ENCODE measurements at regions not wholly inside any gene's neighbourhood (a gene's known extent, or its start where the extent isn't known, plus 50 kb on each side); places are given as distances from the start of the nearest gene placed in this dataset.

DNA sequence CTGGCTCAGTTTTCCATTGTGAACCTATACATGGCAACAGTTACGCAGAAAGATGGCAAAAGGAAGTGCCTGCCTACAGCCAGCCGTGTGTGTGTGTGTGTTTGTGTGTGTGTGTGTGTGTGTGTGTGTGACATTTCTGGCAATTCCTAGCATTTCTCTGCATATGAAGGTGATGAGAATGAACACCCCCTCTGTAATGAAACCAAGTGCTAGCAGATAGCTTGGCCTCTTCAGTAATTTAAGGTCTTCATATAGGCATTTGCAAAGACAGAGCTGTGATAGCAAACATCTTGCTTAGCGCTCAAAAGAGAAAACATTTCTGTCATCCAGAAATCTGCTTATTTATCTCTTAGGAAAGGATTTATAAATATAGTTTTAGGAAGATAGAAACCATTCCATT lies 389.1 kb downstream of the AACS start:
- in situ Hi-C loops (cut with HindIII; ENCODE audit: low sequenced_read_pairs), result no loop called here
- DNase-seq (ENCODE audit: low spot score), result no peak

DNA sequence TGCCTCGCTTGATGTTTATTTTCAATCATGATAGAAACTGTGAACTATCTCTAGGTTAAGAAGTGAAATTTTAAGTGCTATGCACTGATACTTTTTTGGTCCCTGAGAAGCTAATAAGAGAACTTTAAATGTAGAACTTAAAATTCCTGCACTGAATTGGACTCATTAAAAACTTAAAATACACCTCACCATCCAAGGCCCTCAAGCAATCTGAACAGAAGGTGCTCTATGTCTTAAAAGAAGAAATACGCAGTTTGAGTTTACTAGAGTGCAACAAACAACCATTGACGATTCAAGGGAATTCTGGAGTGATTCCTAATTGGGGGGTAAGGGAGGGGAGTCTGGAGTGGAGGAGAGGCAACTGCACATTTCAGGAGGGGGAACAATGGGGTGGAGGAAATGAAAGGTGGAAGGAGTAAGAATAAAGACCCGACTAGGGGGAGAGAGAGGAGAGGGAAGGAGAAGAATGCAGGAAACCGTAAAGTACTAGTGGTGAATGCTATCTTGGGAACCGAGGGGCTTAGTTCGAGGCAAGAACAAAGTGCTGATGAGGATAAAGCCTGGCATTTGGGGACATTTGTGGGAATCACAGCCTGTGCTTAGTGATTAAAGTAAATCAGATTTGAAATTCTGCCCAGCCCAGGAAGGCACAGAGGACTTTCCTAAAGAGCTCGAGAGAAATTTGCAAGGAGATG lies 389.7 kb downstream of the AACS start:
- DNase-seq (ENCODE audit: low spot score), result no peak
- in situ Hi-C loops (cut with HindIII; ENCODE audit: low sequenced_read_pairs), result no loop called here

DNA sequence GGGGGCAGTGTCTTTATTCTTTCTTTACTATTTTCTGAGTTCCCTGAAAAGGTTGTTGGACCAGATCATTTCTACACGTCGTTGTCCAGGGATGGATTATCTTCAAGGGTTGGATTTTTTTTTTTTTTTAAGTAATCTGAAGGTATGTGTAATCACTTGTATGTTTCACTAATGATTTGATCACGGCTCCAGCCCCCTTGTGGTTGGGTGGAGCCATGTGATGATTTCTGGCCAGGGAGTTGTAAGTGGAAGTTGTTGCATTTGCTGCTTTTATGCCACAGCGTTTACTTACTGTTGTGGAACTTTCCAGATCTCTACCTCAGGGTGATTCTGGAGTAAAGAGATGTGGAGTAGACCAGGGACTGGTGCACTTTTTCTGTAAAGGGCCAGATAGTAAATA lies 390.3 kb downstream of the AACS start:
- in situ Hi-C loops (cut with HindIII; ENCODE audit: low sequenced_read_pairs), result no loop called here

DNA sequence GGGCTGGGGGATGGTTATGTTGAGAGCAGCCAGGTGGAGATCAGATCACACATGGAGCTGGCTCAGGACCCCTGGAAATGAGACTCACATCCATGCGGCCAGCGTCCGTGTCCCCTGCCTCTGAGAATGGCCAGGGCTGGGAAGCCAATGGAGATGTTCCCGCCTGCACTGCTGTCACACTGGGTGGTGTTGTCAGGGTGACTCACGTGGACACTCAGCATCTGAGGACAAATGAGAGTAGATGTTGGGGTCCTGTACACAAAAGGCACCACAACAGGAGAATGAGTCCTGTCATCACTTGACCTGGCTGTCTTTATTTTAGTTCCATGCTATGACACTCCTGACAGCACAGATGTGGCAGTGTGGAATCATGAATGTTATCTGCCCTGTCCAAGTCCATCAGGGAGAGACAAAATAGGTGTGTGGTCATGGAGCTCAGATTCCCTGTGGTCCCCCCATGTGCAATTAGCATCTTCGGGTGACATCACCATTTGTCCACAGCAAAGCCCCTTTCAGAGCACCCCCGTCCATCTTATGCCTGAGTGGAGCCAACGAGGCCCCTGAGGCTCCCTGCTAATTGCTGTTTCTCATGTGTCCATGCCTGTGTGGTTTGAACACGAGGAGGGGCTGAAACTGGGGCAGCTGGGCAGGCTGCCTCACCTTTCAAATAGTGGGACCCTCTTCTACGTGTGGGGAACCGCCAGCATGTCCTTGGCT lies 393.5 kb downstream of the AACS start:
- no peak for DNase-seq (ENCODE audit: low spot score)

More for the DNA sequence above, 390.3 kb downstream of the AACS start:
- DNase-seq (ENCODE audit: low spot score), result no peak

DNA sequence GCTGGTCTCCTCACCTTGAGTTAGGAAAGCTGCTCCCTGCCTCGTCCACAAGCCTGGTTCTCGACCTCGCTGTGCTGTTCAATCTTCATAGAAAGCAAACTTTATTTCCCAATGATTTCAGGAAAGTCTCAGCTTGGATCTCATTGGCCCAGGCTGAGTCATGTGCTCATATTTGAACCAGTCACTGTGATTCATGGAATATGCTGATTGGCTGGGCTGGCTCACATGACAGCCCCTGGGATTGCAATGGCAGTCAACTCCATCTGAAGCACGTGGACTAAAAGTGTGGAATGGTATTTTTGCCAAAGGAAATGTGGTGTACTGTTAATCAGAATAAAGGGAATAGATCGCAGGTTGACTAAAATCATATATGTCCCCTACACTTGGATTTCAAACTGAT lies 396.6 kb downstream of the AACS start:
- no peak for DNase-seq (ENCODE audit: low spot score)
- in situ Hi-C loops (cut with HindIII; ENCODE audit: low sequenced_read_pairs), result no loop called here

More for the DNA sequence above, 393.5 kb downstream of the AACS start:
- in situ Hi-C loops (cut with HindIII; ENCODE audit: low sequenced_read_pairs), result no loop called here

DNA sequence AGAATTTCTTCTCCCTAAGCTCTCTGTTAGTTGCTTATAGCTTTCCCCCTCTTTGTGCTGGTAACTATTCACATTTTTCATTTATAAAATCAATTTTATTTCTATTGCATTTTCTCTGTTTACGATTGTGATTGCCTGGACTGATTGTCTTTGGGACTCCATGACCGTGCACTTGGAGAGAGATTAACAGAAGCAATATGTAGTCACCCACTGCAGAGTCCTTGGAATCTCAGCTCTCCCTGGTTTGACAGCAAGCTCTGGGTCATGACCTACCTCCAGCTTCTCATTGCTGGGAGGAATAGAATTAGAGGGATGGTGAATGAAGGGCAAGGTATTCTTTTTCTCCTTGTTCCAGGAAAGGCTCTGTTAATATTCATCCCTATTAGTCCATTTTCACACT lies 398.2 kb downstream of the AACS start:
- no peak for DNase-seq (ENCODE audit: low spot score)
- in situ Hi-C loops (cut with HindIII; ENCODE audit: low sequenced_read_pairs), result no loop called here

DNA sequence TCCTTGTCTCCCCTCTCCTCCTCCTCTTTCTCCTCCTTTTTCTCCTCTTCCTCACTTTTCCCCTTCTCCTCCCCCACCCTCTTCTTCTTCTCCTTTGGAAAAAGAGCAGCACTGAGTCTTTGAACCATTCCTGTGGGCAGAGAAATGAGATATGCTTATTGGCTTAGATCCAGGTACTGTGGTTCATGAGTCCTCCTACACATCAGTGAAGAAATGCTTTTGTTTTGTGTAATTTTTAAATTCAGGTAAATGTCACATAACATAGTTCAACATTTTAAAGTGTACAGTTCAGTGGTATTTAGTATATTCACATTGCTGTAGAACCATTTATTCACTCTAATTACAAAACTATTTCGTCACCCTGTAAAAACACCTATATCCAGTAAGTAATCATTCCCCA lies 402.1 kb downstream of the AACS start:
- in situ Hi-C loops (cut with HindIII; ENCODE audit: low sequenced_read_pairs), result no loop called here
- DNase-seq (ENCODE audit: low spot score), result no peak

DNA sequence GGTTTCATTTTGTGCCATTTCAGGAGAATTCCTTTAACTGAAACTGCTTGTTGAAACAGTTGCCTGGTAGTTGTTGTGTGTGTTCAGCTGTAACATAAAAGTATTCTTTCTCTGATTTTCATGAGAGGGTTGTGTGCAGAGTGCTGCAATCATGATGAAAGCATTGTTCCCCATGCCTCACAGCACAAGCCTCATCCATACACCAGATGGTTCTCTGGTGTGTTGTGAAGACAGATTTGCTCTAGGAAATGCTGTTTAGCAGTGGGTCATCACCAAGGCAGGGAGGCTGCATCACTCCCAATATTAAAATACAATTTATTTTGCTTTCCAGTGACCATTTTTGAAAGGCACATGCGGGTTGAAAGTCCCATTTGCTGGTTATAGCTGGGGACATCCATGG lies 404.4 kb downstream of the AACS start:
- in situ Hi-C loops (cut with HindIII; ENCODE audit: low sequenced_read_pairs), result no loop called here

DNA sequence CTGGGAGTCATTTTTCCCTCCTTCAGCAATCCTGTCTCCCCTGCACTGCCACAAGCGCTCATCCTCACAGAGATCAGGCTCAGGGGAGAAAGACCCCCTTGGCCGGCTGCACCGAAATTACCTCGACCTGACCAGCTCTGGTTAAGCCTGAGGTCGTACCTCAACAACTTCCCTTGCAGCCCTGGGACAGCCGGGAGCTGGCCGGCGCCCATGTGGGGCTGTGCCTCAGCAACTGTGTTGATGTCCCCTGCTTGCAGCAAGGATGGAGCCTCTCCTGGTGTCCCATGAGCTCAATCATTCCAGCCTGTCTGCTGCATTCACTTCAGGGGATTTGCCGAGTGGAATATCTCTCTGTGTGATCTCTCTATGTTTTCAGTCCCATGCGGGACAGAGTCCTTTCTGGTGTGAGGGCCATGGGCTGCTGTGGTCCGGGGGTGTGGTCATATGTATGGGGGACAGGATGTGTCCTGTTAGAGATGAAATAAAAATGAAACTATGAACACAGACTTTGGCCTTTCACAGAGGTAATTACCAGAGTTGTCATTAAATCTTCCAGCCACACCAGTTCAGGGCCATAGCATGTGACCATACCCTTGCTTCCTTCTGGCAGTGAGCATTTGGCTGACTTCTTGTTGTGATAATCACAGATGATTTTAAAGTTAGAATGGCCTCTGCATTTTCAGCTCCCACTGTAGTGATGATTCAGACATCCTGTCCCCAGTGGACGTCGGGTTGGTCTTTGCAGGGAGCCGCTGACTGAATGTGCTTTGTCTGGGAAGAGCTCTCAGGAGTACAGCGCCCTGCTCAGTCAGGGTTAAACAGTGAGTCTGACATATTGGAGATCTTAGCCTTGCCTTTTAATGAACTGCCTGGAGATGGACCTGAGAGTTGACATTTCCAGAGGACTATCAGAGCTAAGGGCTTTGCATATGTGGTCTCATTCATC lies 405.9 kb downstream of the AACS start:
- in situ Hi-C loops (cut with HindIII; ENCODE audit: low sequenced_read_pairs), result no loop called here
- DNase-seq (ENCODE audit: low spot score), result no peak

More for the DNA sequence above, 404.4 kb downstream of the AACS start:
- DNase-seq (ENCODE audit: low spot score), result no peak

DNA sequence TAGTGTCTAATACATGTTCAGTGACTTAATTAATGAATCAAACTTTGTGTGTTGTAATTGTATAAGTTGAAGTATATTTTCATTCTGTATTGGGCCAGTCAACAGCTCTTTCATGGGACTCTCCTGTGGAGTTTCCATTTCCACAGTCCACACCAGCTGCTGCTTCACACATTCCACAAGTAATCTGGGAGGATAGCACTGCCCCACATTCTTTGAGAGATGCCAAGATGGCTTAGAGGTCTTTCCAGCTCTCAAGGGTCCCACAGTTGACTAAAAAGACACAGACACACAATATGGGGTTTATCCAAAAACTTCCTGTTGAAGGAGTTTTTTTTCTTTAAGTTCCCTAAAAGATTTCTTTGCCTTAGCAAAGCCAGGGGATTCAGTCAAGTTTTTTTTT lies 408.3 kb downstream of the AACS start:
- DNase-seq (ENCODE audit: low spot score), result no peak
- in situ Hi-C loops (cut with HindIII; ENCODE audit: low sequenced_read_pairs), result no loop called here

DNA sequence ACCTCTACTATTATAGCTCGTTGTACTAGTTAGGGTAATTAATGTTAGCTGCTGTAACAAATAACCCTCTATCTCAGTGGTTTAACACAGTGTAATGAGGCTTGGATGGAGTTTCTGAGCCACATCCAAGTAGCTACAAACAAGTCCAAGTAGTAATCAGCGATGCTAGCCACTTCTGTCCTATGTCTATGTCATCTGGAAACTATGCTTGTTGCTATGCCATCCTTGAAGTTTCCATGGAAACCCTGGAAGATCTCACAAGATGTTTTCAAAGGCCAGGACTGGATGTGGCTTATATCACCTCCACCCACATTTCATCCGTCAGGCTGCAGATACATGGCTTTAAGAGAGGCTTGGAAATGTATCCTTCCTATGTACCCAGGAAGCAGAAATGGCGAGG lies 422.1 kb downstream of the AACS start:
- in situ Hi-C loops (cut with HindIII; ENCODE audit: low sequenced_read_pairs), result no loop called here
- no peak for DNase-seq (ENCODE audit: low spot score)

DNA sequence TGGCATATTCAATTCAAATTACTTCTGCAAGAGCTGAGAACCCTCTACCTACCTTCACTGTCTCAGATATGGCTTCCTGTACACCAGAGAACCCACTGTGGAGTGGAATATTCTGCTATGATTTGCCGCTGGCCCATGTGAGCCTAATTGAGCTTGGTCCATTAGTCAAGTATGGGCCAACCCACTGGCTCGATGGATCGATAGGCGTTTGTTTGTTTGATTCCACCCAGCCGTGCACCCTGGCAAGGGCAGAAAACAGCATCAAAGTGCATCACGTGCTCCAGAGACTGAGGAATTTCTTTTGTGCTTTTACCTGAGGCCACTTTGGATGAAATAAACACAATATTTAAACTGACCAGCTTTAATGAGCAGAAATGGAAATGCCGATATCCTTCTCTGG lies 426.3 kb downstream of the AACS start:
- in situ Hi-C loops (cut with HindIII; ENCODE audit: low sequenced_read_pairs), result no loop called here
- no peak for DNase-seq (ENCODE audit: low spot score)

DNA sequence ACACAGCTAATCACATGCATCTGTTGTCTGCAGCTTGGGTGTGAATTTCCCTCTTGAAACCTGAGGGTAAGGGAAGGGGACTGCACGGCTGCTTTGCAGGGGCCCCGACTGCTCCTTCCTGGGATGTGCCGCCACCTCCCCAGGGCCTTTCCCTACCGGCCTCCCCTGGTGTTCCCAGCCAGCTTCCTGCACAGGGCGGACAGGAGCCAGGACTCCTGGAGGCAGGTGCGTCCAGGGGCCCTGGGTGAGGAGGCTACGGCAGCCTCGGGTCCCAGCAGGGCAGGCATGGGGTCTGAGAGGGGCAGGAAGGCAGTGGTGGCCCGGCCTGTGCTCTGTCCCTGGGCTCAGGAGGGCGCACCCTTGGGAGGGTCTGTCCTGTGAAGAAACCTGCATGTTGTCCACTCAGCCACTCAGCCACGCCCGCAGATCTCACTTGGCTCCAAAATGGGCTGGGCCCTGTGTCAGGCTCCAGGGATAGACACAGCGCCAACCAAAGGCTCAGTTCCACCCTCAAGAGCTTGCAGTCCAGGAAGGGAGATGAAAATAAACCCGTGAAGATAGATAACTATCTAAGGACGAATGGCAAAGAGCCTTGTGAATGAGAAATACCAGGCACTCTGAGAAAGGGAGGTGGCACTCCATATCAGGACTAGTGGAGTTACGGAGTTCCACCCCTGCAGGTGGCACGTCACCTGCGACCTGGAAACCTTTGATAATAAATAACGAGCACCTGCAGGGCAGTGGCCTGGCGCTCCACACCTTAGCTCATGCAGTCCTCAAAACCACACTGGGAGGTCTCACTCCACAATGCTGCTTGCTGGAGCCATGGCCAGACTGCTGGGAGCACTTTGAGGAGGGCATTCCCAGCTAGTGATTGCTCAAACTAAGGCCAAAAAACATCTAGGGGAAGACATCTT lies 427.4 kb downstream of the AACS start:
- in situ Hi-C loops (cut with HindIII; ENCODE audit: low sequenced_read_pairs), result no loop called here
- no peak for DNase-seq (ENCODE audit: low spot score)

DNA sequence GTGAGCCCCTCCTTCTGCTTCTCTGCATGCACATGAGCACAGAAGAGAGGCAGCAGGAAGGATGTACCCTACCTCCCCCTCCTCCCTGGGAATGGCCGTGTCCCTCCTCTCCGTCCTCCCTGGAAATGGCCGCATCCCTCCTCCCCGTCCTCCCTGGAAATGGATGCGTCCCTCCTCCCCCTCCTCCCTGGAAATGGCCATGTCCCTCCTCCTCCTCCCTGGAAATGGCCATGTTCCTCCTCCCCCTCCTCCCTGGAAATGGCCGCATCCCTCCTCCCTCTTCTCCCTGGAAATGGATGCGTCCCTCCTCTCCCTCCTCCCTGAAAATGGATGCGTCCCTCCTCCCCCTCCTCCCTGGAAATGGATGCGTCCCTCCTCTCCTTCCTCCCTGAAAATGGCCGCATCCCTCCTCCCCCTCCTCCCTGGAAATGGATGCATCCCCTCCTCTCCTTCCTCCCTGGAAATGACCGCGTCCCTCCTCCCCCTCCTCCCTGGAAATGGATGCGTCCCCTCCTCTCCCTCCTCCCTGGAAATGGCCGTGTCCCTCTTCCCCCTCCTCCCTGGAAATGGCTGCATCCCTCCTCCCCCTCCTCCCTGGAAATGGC lies 428.6 kb downstream of the AACS start:
- in situ Hi-C loops (cut with HindIII; ENCODE audit: low sequenced_read_pairs), result no loop called here
- no peak for DNase-seq (ENCODE audit: low spot score)

DNA sequence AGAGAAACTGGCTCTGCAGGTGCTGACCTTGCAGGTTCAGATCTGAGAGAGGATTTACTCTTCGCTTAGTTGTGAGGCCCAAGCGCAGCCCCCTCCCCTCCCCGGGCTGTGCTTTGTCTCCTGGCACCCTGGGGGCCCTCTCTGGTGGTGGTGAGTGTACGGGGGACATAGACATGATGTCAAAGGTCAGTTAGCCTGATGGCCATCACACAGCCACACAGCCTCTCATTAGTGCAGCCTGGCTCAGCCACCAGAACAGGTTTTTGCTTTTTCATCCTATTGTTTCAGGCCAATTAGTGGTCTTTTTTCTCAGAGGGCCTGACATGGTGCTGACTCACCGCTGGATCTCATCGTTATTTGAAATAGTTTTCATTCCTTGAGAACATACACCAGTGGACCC lies 437.9 kb downstream of the AACS start:
- in situ Hi-C loops (cut with HindIII; ENCODE audit: low sequenced_read_pairs), result no loop called here
- DNase-seq (ENCODE audit: low spot score), result no peak

DNA sequence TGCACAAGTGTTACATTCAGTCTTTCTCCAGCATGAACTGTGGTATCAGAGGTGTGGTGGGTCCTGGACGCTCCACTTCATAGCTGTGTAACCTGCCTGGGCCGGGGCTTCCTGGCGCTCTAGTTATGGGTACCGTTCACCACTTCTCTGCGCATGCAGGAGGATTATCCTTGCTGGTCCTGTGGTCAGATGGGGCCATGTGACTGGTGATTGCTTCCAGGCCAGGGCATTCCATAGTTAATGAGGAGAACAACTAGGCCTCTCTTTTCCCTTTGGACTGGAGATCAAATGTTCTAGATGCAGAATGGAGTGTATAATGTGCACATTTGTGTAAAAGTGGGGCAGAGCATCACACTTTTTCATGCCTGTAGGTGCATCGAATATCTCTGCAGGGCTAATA lies 444.0 kb downstream of the AACS start:
- no peak for DNase-seq (ENCODE audit: low spot score)
- in situ Hi-C loops (cut with HindIII; ENCODE audit: low sequenced_read_pairs), result no loop called here

DNA sequence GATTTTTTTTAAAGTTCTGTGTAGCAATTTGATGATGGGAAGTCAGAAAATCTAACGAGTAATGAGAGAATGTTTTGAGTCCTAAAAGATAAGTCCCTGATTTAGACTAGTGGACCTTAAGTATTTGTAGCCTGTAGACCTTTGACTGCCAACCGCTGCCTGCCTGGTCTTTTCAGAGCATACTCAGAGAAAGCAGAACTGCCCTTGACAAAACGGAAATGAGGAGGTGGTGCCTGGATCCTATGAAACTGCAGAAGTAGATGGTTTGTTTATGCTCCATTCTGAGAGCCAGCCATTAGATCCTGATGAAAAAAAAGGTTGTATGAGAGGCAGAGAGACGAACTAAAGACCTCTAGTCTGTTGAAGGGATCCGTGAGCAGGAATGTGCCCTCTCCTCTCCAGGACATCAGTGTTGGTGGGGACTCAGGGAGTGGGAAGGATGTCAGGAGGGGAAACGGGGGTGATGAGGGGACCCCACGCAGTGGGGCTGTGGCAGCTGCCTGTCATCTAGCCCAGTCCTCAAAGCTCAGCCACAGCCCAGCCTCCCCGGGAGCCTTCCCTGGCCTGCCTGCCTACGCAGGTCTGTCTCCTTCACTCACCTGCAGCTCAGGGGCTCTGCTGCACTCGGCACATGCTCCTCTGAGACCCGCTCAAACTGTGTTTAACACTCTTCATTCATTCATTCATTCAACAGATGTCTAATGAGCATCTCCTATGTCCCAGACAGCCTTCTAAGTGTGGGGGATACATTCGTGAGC lies 447.5 kb downstream of the AACS start:
- DNase-seq (ENCODE audit: low spot score), result no peak
- in situ Hi-C loops (cut with HindIII; ENCODE audit: low sequenced_read_pairs), result no loop called here

DNA sequence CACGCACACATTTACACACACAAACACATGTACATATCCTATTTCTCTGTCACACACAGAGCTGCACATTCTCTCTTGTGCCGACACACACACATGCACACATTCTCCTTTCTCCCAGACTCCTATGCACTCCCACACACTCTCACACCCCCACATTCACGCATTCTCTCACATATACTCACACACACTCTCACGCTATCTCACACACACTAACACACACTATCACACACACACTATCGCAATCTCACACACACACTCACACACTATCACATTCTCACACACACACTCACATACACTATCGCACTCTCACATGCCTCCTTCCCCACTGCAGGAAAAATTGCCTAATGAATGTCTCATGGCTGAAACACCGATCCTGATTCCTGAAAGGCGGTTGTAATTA lies 450.7 kb downstream of the AACS start:
- in situ Hi-C loops (cut with HindIII; ENCODE audit: low sequenced_read_pairs), result no loop called here
- no peak for DNase-seq (ENCODE audit: low spot score)

Data from G401 (cell line).